ENCODE measurements at regions not wholly inside any gene's neighbourhood (a gene's known extent, or its start where the extent isn't known, plus 50 kb on each side); places are given as distances from the start of the nearest gene placed in this dataset.

DNA sequence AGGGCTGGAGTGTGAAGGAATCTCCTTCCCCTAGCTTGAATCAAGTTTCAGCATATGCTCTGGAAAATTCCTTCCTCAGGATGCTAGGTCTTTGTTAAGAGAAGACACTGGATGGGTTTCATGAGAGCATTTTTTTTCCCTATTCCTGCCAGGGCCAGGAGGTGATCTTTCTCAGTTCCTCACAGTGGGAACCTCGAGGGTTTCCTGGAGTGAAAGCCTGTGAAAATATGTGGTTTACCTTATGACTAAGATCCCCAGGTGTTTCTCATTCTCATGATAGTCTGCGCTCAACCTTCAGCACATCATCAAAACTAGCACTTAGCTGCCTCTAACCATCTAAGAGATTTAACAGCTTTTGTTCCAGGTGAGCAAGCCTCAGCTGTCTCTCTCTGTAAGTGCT is 985.3 kb upstream of the FAT3 start:
- ChIA-PET CTCF (no interaction called here), POLR2A (no interaction called here)
- H3K9ac ChIP-seq (ENCODE audit: low read length), result no peak overlapping the region
- no peak for DNase-seq
- no peaks in the 10 kb centered on the region for H3K79me2 ChIP-seq (ENCODE audit: control insufficient read depth, insufficient read depth, low read length)
- H3K4me2 ChIP-seq (replicated peaks; ENCODE audit: low read depth, low read length, poor library complexity, severe bottlenecking), result no peak overlapping the region
- Mint-ChIP-seq H3K27me3 (no peaks in the 10 kb centered on the region), H3K27ac (no peak overlapping the region), H3K4me3 (no peak overlapping the region), H3K4me1 (no peaks in the 10 kb centered on the region), H3K9me3 (ENCODE audit: insufficient read depth) (no peaks in the 10 kb centered on the region)
- no peaks in the 10 kb centered on the region for H3K27me3 ChIP-seq (replicated peaks in 1 of 4; ENCODE audit: control extremely low read depth in 1 of 4, control insufficient read depth in 3 of 4, insufficient read depth in 4 of 4, low read length in 3 of 4)
- no peak overlapping the region for H2AFZ ChIP-seq (ENCODE audit: insufficient read depth, low read depth, low read length, poor library complexity, severe bottlenecking)
- no peaks in the 10 kb centered on the region for H3K9me3 ChIP-seq (ENCODE audit: control extremely low read depth in 1 of 3, control insufficient read depth in 2 of 3, insufficient read depth in 1 of 3, low read length in 2 of 3)
- WGBS (ENCODE audit: insufficient coverage), result 70% methylated on average over 2 of the region's 2 CpGs
- H3K27ac ChIP-seq (ENCODE audit: low read length in 2 of 2), result no peak overlapping the region
- no peak overlapping the region for H3K4me3 ChIP-seq (ENCODE audit: control extremely low read depth in 1 of 5, extremely low read depth in 1 of 5, insufficient read depth in 1 of 5, low read depth in 2 of 5, low read length in 4 of 5)
- H3K4me1 ChIP-seq (ENCODE audit: control insufficient read depth in 2 of 2, insufficient read depth in 2 of 2, low read length in 2 of 2), result no peaks in the 10 kb centered on the region
- H4K20me1 ChIP-seq (ENCODE audit: control insufficient read depth, insufficient read depth, low read length, poor library complexity, severe bottlenecking), result no peaks in the 10 kb centered on the region
- no peaks in the 10 kb centered on the region for H3K36me3 ChIP-seq (replicated peaks in 1 of 2; ENCODE audit: control extremely low read depth in 1 of 2, control insufficient read depth in 1 of 2, extremely low read depth in 1 of 2, insufficient read depth in 2 of 2, low read length in 1 of 2)
- TF ChIP-seq, protein P1, sequence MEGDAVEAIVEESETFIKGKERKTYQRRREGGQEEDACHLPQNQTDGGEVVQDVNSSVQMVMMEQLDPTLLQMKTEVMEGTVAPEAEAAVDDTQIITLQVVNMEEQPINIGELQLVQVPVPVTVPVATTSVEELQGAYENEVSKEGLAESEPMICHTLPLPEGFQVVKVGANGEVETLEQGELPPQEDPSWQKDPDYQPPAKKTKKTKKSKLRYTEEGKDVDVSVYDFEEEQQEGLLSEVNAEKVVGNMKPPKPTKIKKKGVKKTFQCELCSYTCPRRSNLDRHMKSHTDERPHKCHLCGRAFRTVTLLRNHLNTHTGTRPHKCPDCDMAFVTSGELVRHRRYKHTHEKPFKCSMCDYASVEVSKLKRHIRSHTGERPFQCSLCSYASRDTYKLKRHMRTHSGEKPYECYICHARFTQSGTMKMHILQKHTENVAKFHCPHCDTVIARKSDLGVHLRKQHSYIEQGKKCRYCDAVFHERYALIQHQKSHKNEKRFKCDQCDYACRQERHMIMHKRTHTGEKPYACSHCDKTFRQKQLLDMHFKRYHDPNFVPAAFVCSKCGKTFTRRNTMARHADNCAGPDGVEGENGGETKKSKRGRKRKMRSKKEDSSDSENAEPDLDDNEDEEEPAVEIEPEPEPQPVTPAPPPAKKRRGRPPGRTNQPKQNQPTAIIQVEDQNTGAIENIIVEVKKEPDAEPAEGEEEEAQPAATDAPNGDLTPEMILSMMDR (IDR thresholded peaks at IDR 0.05), result no peak
- no peak for TF ChIP-seq EZH2 (IDR thresholded peaks at IDR 0.05; ENCODE audit: borderline replicate concordance, insufficient read depth, low read depth, low read length, poor library complexity, severe bottlenecking)
- intact Hi-C loops (cut with micrococcal nuclease), result no loop called here
- ATAC-seq (ENCODE audit: low read depth), result no peak

- intact Hi-C loops (cut with micrococcal nuclease), result no loop called here
- no peak overlapping the region for H3K4me2 ChIP-seq (replicated peaks; ENCODE audit: low read depth, low read length, poor library complexity, severe bottlenecking)
- H3K4me1 ChIP-seq (ENCODE audit: control insufficient read depth in 2 of 2, insufficient read depth in 2 of 2, low read length in 2 of 2), result no peaks in the 10 kb centered on the region
- Mint-ChIP-seq H3K4me1 (no peaks in the 10 kb centered on the region), H3K27me3 (no peaks in the 10 kb centered on the region), H3K27ac (no peak overlapping the region), H3K9me3 (ENCODE audit: insufficient read depth) (no peaks in the 10 kb centered on the region), H3K4me3 (no peak overlapping the region)
- no peak overlapping the region for H2AFZ ChIP-seq (ENCODE audit: insufficient read depth, low read depth, low read length, poor library complexity, severe bottlenecking)
- TF ChIP-seq, protein P1 (IDR thresholded peaks at IDR 0.05), result no peak
- no peak for TF ChIP-seq EZH2 (IDR thresholded peaks at IDR 0.05; ENCODE audit: borderline replicate concordance, insufficient read depth, low read depth, low read length, poor library complexity, severe bottlenecking)
- ATAC-seq (ENCODE audit: low read depth) (no peak), DNase-seq (no peak)
- H3K9me3 ChIP-seq (ENCODE audit: control extremely low read depth in 1 of 3, control insufficient read depth in 2 of 3, insufficient read depth in 1 of 3, low read length in 2 of 3), result no peaks in the 10 kb centered on the region
- no peak overlapping the region for H3K4me3 ChIP-seq (ENCODE audit: control extremely low read depth in 1 of 5, extremely low read depth in 1 of 5, insufficient read depth in 1 of 5, low read depth in 2 of 5, low read length in 4 of 5)
- H3K79me2 ChIP-seq (ENCODE audit: control insufficient read depth, insufficient read depth, low read length), result no peaks in the 10 kb centered on the region
- POLR2A ChIA-PET, result no interaction called here
- no peak overlapping the region for H3K27ac ChIP-seq (ENCODE audit: low read length in 2 of 2)
- CTCF ChIA-PET, result no interaction called here
- H3K9ac ChIP-seq (ENCODE audit: low read length), result no peak overlapping the region
- H4K20me1 ChIP-seq (ENCODE audit: control insufficient read depth, insufficient read depth, low read length, poor library complexity, severe bottlenecking), result no peaks in the 10 kb centered on the region
- no peaks in the 10 kb centered on the region for H3K36me3 ChIP-seq (replicated peaks in 1 of 2; ENCODE audit: control extremely low read depth in 1 of 2, control insufficient read depth in 1 of 2, extremely low read depth in 1 of 2, insufficient read depth in 2 of 2, low read length in 1 of 2)
- 75% methylated on average over 4 of the region's 4 CpGs for WGBS (ENCODE audit: insufficient coverage)
- no peaks in the 10 kb centered on the region for H3K27me3 ChIP-seq (replicated peaks in 1 of 4; ENCODE audit: control extremely low read depth in 1 of 4, control insufficient read depth in 3 of 4, insufficient read depth in 4 of 4, low read length in 3 of 4)
These were observed 993.4 kb upstream of the FAT3 start for GRCh38 chr11:91231226-91231625.
